ENCODE measurements at regions not wholly inside any gene's neighbourhood (a gene's known extent, or its start where the extent isn't known, plus 50 kb on each side); places are given as distances from the start of the nearest gene placed in this dataset.

DNA sequence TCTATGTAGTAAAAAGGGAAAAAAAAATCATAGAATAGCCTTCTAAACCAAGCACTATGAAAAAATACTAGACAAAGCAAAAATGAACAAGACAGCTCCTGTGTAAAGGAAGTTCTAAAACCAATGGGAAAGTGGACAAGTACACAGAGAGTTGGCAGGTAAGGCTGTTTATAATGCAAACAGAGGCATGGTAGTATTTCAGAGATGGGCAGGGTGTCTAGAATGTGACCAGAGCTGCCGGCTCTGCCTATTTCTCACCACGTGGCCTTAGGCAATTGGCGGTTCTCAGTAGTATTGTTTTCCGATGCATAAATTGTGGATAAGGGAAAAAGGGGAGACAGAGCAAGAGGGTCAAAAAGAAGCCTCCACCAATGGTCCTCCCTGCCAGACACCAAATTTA lies 173.6 kb downstream of the ANKRD30B start:
- TF ChIP-seq, protein P1, sequence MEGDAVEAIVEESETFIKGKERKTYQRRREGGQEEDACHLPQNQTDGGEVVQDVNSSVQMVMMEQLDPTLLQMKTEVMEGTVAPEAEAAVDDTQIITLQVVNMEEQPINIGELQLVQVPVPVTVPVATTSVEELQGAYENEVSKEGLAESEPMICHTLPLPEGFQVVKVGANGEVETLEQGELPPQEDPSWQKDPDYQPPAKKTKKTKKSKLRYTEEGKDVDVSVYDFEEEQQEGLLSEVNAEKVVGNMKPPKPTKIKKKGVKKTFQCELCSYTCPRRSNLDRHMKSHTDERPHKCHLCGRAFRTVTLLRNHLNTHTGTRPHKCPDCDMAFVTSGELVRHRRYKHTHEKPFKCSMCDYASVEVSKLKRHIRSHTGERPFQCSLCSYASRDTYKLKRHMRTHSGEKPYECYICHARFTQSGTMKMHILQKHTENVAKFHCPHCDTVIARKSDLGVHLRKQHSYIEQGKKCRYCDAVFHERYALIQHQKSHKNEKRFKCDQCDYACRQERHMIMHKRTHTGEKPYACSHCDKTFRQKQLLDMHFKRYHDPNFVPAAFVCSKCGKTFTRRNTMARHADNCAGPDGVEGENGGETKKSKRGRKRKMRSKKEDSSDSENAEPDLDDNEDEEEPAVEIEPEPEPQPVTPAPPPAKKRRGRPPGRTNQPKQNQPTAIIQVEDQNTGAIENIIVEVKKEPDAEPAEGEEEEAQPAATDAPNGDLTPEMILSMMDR (IDR thresholded peaks at IDR 0.05) = no peak
- H3K27ac Mint-ChIP-seq = no peak overlapping the region
- DNase-seq = no peak
- H3K36me3 Mint-ChIP-seq (ENCODE audit: low read depth) = peaks cover 10% of the 10 kb centered on the region
- H3K9me3 Mint-ChIP-seq = peaks cover 94% of the 10 kb centered on the region
- no peaks in the 10 kb centered on the region for H3K4me1 Mint-ChIP-seq
- H3K27me3 Mint-ChIP-seq (ENCODE audit: low read depth, poor library complexity) = peaks cover 2% of the 10 kb centered on the region
- H3K4me3 Mint-ChIP-seq = no peak overlapping the region

DNA sequence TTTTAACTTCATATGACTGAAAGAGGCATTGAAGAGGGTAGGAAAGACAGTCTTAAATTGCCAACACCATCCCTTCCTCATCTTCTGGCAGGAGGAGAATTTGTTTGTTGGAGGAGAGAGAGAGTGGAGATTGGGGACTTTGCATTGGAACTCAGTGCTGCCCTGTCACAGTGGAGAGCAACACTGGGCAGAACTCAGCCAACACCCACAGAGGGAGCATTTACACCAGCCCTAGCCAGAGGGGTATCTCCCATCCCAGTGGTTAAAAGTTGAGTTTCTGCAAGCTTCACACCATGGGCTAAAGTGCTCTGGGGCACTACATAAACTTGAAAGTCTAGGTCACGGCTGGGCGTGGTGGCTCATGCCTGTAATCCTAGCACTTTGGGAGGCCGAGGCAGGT lies 174.1 kb downstream of the ANKRD30B start:
- H3K36me3 Mint-ChIP-seq (ENCODE audit: low read depth) = peaks cover 10% of the 10 kb centered on the region
- no peak overlapping the region for H3K4me3 Mint-ChIP-seq
- TF ChIP-seq, protein P1 (IDR thresholded peaks at IDR 0.05) = no peak
- H3K9me3 Mint-ChIP-seq = peaks cover 93% of the 10 kb centered on the region
- no peaks in the 10 kb centered on the region for H3K4me1 Mint-ChIP-seq
- peaks cover 2% of the 10 kb centered on the region for H3K27me3 Mint-ChIP-seq (ENCODE audit: low read depth, poor library complexity)
- no peak for DNase-seq
- no peak overlapping the region for H3K27ac Mint-ChIP-seq

DNA sequence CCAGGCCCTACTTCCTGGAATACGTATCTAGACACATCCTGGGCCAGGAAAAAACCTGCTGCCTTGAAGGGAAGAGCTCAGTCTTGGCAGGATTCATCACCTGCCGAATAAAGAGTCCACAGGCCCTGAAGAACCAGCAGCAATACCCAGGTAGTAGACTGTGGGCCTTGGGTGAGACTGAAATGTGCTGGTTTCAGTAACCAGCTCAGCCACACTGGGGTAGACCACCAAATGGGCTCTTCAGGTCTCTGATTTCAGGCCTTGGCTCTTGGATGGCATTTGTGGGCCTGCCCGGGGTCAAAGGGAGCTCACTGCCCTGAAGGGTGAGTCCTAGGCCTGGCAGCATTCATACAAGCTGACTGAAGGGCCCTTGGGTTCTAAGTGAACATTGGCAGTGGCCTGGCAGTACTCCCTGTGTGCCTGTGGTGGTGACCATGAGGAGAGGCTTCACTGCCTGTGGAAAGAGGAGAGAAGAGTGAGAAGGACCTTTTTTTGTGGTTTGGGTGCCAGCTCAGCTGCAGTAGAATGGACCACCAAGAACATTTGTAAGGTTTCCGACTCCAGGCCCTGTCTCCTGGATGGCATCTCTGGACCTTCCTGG lies 175.1 kb downstream of the ANKRD30B start:
- Mint-ChIP-seq H3K27me3 (ENCODE audit: low read depth, poor library complexity) (peaks cover 2% of the 10 kb centered on the region), H3K36me3 (ENCODE audit: low read depth) (peaks cover 10% of the 10 kb centered on the region), H3K4me3 (no peak overlapping the region), H3K9me3 (peaks cover 91% of the 10 kb centered on the region), H3K27ac (no peak overlapping the region), H3K4me1 (no peaks in the 10 kb centered on the region)
- TF ChIP-seq, protein P1 (IDR thresholded peaks at IDR 0.05) = no peak
- DNase-seq = no peak

DNA sequence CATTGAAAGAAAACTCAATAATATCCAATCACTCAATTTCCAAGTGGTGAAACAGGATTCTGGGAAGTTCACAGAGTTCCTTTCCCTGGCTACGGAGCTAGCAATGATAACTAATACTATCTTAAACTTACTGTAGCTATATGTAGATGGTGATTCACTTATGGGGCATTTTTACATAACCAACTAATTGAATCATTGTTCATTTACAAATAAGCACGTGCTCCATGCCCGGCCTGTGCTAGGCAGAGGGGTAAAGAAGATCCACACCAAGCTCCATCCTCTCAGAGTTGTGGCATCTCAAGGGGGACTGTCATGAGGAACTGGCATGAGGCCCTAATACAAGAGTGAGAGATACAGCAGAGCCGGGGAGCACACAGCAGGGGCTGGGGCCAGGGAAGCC lies 176.3 kb downstream of the ANKRD30B start:
- Mint-ChIP-seq H3K36me3 (ENCODE audit: low read depth) (peaks cover 10% of the 10 kb centered on the region), H3K4me3 (no peak overlapping the region), H3K4me1 (no peaks in the 10 kb centered on the region), H3K9me3 (peaks cover 97% of the 10 kb centered on the region), H3K27me3 (ENCODE audit: low read depth, poor library complexity) (peaks cover 2% of the 10 kb centered on the region), H3K27ac (no peak overlapping the region)
- DNase-seq = no peak
- TF ChIP-seq, protein P1 (IDR thresholded peaks at IDR 0.05) = no peak

DNA sequence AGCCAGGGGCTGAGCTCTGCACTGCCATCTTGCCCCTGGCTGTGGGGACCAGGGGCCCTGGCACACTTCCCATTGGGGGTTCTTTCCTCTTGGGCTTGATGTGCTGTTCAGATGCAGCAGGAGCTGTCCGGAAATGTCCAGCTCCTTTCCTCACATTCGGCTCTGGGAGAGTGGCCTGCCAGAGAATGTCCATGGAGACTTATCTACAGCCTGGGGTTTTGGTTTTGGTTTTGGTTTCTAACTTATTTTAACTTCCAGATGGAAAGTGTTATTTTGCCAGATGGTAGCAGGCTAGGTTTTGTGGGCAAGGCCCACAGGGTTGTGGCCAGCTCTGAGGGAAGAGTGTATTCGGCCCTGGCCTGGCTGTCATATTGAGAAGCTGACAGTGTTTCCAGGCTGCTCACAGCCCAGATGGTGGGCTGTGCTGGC lies 177.3 kb downstream of the ANKRD30B start:
- Mint-ChIP-seq H3K9me3 (peaks cover 97% of the 10 kb centered on the region), H3K4me3 (no peak overlapping the region), H3K36me3 (ENCODE audit: low read depth) (peaks cover 10% of the 10 kb centered on the region), H3K27me3 (ENCODE audit: low read depth, poor library complexity) (peaks cover 2% of the 10 kb centered on the region), H3K27ac (no peak overlapping the region), H3K4me1 (no peaks in the 10 kb centered on the region)
- TF ChIP-seq, protein P1 (IDR thresholded peaks at IDR 0.05) = no peak
- DNase-seq = no peak

DNA sequence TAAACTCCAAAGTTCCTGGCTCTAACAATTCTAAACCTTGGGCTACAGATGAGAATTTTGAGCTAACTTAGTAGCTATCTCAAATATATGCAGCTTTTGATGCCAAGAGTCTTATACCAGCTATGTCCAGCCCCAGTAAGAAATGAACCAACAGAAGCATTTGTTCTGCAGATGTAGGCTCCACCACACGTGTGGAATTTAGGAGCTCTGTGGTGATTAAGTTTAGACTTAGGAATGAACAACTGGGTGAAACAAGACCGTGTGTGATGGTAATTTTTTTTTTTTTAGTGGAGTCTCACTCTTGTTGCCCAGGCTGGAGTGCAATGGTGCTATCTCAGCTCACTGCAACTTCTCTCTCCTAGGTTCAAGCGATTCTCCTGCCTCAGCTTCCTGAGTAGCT lies 179.7 kb downstream of the ANKRD30B start:
- Mint-ChIP-seq H3K9me3 (peaks cover 92% of the 10 kb centered on the region), H3K36me3 (ENCODE audit: low read depth) (peaks cover 4% of the 10 kb centered on the region), H3K4me1 (no peaks in the 10 kb centered on the region), H3K27me3 (ENCODE audit: low read depth, poor library complexity) (no peaks in the 10 kb centered on the region), H3K27ac (no peak overlapping the region), H3K4me3 (no peak overlapping the region)
- TF ChIP-seq, protein P1 (IDR thresholded peaks at IDR 0.05) = no peak
- no peak for DNase-seq
